ENCODE measurements at regions not wholly inside any gene's neighbourhood (a gene's known extent, or its start where the extent isn't known, plus 50 kb on each side); places are given as distances from the start of the nearest gene placed in this dataset.
"Not testable (repeated sequence)": the region's sequence is repeated elsewhere in the genome, so short reads cannot be mapped to it uniquely, and the experiment has no call there.

DNA sequence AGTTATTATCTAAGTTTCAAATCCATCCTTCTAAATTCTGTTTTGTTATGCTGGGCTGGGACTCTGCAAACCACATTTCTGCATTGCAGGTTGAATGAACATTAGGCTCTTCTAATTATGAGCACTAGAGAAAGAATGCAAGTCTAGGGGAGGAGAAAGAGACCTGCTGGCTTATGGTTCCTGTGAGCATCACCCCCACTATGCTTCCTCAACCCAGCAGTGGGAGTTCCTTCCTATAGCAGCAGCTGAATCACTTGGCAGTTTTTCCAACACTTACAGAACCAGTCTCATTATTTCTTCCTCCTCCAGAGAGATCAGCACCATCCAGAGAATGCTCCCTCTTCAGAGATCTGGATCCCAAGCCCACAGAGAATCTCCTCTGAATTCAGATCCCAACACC is 297.7 kb upstream of the CLEC14A start:
- DNase-seq (ENCODE audit: extremely low read depth, insufficient read length), result no peak
- no peak overlapping the region for H3K4me3 ChIP-seq (replicated peaks; ENCODE audit: low read depth, low read length)

GRCh38 chr14:38549564-38549963 is 293.7 kb upstream of the CLEC14A start:
- Histone ChIP-seq H3K36me3 (ENCODE audit: control insufficient read depth, insufficient read depth, low read length) (no peaks in the 10 kb centered on the region), H3K27me3 (replicated peaks; ENCODE audit: control insufficient read depth, insufficient read depth, low read length) (no peaks in the 10 kb centered on the region), H3K4me3 (replicated peaks; ENCODE audit: low read depth, low read length) (no peak overlapping the region)
- no peak for DNase-seq (ENCODE audit: extremely low read depth, insufficient read length)
- no peak for TF ChIP-seq CTCF (IDR thresholded peaks at IDR 0.05; ENCODE audit: insufficient read depth, low read length, poor library complexity, severe bottlenecking)

More for the DNA sequence above, 297.7 kb upstream of the CLEC14A start:
- no peak for TF ChIP-seq CTCF (IDR thresholded peaks at IDR 0.05; ENCODE audit: insufficient read depth, low read length, poor library complexity, severe bottlenecking)
- H3K27me3 ChIP-seq (replicated peaks; ENCODE audit: control insufficient read depth, insufficient read depth, low read length), result no peaks in the 10 kb centered on the region
- no peaks in the 10 kb centered on the region for H3K36me3 ChIP-seq (ENCODE audit: control insufficient read depth, insufficient read depth, low read length)

- DNase-seq (ENCODE audit: extremely low read depth, insufficient read length), result no peak
- Histone ChIP-seq H3K27me3 (replicated peaks; ENCODE audit: control insufficient read depth, insufficient read depth, low read length) (no peaks in the 10 kb centered on the region), H3K36me3 (ENCODE audit: control insufficient read depth, insufficient read depth, low read length) (no peaks in the 10 kb centered on the region), H3K4me3 (replicated peaks; ENCODE audit: low read depth, low read length) (no peak overlapping the region)
- no peak for TF ChIP-seq CTCF (IDR thresholded peaks at IDR 0.05; ENCODE audit: insufficient read depth, low read length, poor library complexity, severe bottlenecking)
Measured at GRCh38 chr14:38547961-38548490, 292.1 kb upstream of the CLEC14A start.

DNA sequence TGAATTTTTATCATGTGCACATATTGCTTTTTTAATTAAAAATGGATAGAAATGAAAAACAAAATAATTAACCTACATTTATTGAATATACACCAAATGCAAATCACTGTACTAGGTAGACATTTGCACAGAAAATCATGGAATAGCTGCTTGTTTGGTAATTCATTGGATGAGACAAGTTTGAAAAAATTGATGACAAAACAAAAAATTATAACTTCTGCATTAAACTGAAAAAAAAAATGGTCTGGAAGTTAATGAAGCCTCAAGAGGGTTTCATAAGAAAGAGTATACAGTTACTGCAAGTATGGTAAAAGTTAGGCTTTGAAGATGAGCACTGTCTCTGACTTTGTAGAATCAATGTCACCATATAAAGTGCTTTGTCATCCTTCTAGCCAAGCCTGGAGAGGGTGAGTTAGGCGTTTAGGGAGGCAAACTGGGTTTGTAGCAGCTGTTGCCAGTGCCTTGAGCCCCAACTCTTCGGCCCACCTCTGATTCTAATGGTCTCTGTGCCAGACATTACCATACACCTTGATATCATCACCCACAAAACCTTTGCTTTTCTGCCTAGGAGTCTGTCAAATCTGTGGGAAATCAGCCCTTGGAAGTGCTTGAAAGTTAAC is 291.1 kb upstream of the CLEC14A start:
- no peak for DNase-seq (ENCODE audit: extremely low read depth, insufficient read length)
- Histone ChIP-seq H3K4me3 (replicated peaks; ENCODE audit: low read depth, low read length) (no peak overlapping the region), H3K36me3 (ENCODE audit: control insufficient read depth, insufficient read depth, low read length) (no peaks in the 10 kb centered on the region), H3K27me3 (replicated peaks; ENCODE audit: control insufficient read depth, insufficient read depth, low read length) (no peaks in the 10 kb centered on the region)
- no peak for TF ChIP-seq CTCF (IDR thresholded peaks at IDR 0.05; ENCODE audit: insufficient read depth, low read length, poor library complexity, severe bottlenecking)

DNA sequence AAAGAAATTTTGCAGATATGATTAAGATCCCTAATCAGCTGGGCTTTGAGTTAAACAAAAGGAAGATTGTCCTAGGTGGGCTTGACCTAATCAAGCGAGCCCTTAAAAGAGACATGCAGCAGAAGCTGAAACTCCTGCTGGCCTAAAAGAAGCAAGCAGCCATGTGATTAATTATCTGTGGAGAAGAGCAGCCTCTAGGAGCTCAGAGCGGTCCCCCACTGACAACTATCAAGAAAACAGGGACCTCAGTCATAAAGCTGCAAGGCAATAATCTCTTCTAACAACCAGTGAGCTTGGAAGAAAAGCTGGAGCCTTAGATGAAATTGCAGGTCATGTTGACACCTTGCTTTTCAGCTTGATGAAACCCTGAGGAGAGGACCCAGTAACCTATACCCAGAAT is 288.9 kb upstream of the CLEC14A start:
- DNase-seq (ENCODE audit: extremely low read depth, insufficient read length), result no peak
- Histone ChIP-seq H3K36me3 (ENCODE audit: control insufficient read depth, insufficient read depth, low read length) (no peaks in the 10 kb centered on the region), H3K27me3 (replicated peaks; ENCODE audit: control insufficient read depth, insufficient read depth, low read length) (no peaks in the 10 kb centered on the region), H3K4me3 (replicated peaks; ENCODE audit: low read depth, low read length) (no peak overlapping the region)
- no peak for TF ChIP-seq CTCF (IDR thresholded peaks at IDR 0.05; ENCODE audit: insufficient read depth, low read length, poor library complexity, severe bottlenecking)

DNA sequence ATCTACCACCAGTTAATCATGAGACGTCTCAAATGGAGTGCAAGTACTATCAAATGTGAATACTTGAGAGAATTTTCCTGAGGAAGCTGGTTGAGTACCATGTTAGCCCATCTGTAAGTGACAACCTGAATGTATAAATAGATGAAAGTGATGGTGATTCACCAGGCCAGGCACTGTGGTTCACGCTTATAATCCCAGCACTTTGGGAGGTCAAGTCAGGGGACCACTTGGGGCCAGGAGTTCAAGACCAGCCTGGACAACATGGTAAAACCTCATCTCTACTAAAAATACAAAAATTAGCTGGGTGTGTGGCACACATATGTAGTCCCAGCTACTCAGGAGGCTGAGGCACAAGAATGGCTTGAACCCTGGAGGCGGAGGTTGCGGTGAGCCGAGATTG is 288.0 kb upstream of the CLEC14A start:
- not testable (repeated sequence) for H3K4me3 ChIP-seq (replicated peaks; ENCODE audit: low read depth, low read length); H3K27me3 ChIP-seq (replicated peaks; ENCODE audit: control insufficient read depth, insufficient read depth, low read length); DNase-seq (ENCODE audit: extremely low read depth, insufficient read length); H3K36me3 ChIP-seq (ENCODE audit: control insufficient read depth, insufficient read depth, low read length)

DNA sequence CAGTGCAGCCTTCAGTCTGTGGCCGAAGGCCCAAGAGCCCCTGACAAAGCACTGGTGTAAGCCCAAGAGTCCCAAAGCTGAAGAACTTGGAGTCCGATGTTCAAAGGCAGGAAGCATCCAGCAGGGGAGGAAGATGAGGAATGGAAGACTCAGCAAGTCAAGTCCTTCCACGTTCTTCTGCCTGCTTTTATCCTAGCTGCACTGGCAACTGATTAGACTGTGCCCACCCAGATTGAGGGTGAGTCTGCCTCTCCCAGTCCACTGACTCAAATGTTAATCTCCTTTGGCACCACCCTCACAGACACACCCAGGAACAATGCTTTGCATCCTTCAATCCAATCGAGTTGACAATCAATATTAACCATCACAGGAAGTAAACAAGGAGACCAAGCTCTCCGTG is 282.2 kb upstream of the CLEC14A start:
- not testable (repeated sequence) for H3K36me3 ChIP-seq (ENCODE audit: control insufficient read depth, insufficient read depth, low read length); DNase-seq (ENCODE audit: extremely low read depth, insufficient read length); H3K4me3 ChIP-seq (replicated peaks; ENCODE audit: low read depth, low read length); H3K27me3 ChIP-seq (replicated peaks; ENCODE audit: control insufficient read depth, insufficient read depth, low read length)

All from GM06990 (cell line).